HG02763 (cell line): ENCODE measurements at regions not wholly inside any gene's neighbourhood (a gene's known extent, or its start where the extent isn't known, plus 50 kb on each side); places are given as distances from the start of the nearest gene placed in this dataset.
"Not testable (repeated sequence)": the region's sequence is repeated elsewhere in the genome, so short reads cannot be mapped to it uniquely, and the experiment has no call there.

ENCODE experiments used
- ATAC-seq: cut with Tn5 transposase; IDR thresholded peaks from one replicate; pipeline ENCODE4 v1.9.1; 2021; ENCODE audit warnings: mild to moderate bottlenecking, moderate library complexity; ENCODE audit not compliant: unreplicated experiment

- ATAC-seq = no peak
Observed at GRCh38 chr1:90317628-90318027, 322.7 kb downstream of the ZNF326 start.

- no peak for ATAC-seq
Observed at GRCh38 chr1:90314533-90314932, 319.6 kb downstream of the ZNF326 start.

GRCh38 chr1:90313778-90314177, 318.9 kb downstream of the ZNF326 start:
- ATAC-seq = no peak

GRCh38 chr1:90309806-90310205, 314.9 kb downstream of the ZNF326 start:
- ATAC-seq = no peak

- ATAC-seq = no peak
Observed at GRCh38 chr1:90308421-90308820, 313.5 kb downstream of the ZNF326 start.

- no peak for ATAC-seq
Observed at GRCh38 chr1:90305577-90305976, 310.7 kb downstream of the ZNF326 start.

- no peak for ATAC-seq
Observed at GRCh38 chr1:90296327-90296726, 301.4 kb downstream of the ZNF326 start.

- no peak for ATAC-seq
Observed at GRCh38 chr1:90295534-90295933, 300.6 kb downstream of the ZNF326 start.

- no peak for ATAC-seq
Observed at GRCh38 chr1:90291431-90292216, 296.7 kb downstream of the ZNF326 start.

GRCh38 chr1:90282811-90283210, 287.9 kb downstream of the ZNF326 start:
- ATAC-seq = no peak

- ATAC-seq = not testable (repeated sequence)
Observed at GRCh38 chr1:90281886-90282285, 287.0 kb downstream of the ZNF326 start.

GRCh38 chr1:90277270-90277669, 282.4 kb downstream of the ZNF326 start:
- ATAC-seq = no peak

GRCh38 chr1:90274376-90274775, 279.5 kb downstream of the ZNF326 start:
- ATAC-seq = no peak

- no peak for ATAC-seq
Observed at GRCh38 chr1:90273241-90273774, 278.4 kb downstream of the ZNF326 start.

GRCh38 chr1:90262791-90263190, 267.9 kb downstream of the ZNF326 start:
- ATAC-seq = no peak

GRCh38 chr1:90262286-90262685, 267.4 kb downstream of the ZNF326 start:
- no peak for ATAC-seq

GRCh38 chr1:90246069-90246468, 251.2 kb downstream of the ZNF326 start:
- ATAC-seq = no peak

- ATAC-seq = no peak
Observed at GRCh38 chr1:90236493-90236892, 241.6 kb downstream of the ZNF326 start.

GRCh38 chr1:90223401-90223800, 228.5 kb downstream of the ZNF326 start:
- no peak for ATAC-seq

- no peak for ATAC-seq
Observed at GRCh38 chr1:90220941-90221693, 226.2 kb downstream of the ZNF326 start.

- no peak for ATAC-seq
Observed at GRCh38 chr1:90220496-90220895, 225.6 kb downstream of the ZNF326 start.
